ENCODE measurements at regions not wholly inside any gene's neighbourhood (a gene's known extent, or its start where the extent isn't known, plus 50 kb on each side); places are given as distances from the start of the nearest gene placed in this dataset.
"Not testable (repeated sequence)": the region's sequence is repeated elsewhere in the genome, so short reads cannot be mapped to it uniquely, and the experiment has no call there.

DNA sequence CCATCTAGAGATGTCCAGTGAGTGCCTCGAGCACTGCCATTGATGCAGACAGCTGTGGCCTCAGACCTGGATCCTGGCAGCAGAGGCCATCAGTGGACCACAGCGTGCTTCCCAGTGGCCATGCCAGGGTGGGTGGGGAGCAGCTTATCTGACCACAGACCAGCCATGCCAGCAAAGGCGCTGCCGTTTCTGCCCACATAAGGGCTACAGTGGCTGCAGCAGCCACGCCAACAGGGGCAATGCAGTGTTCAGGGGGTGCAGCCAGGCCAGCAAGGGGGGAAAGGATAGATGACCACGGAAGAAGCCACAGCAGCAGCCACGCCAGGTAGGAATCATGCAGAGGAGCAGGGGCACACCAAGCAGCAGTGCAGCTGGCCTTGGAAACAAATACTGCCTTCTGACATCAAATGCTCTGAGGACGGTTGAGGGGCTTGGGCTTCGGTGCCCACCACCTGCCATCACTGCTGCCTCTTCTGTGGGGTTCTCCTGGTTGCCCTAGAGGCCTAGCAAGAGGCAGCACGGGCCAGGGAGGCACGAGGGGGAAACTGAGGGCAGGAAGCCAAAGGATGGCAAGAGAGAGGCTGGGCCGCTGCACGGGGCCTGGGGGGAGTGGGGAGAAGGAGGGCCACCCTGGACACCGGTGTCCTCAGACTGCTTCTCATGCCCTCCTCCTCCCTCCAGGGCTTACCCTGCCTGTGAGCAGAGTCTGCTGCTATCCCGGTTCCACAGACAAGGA lies 94.7 kb upstream of the RUNX3 start:
- no peak for DNase-seq (ENCODE audit: low read depth, low spot score)

DNA sequence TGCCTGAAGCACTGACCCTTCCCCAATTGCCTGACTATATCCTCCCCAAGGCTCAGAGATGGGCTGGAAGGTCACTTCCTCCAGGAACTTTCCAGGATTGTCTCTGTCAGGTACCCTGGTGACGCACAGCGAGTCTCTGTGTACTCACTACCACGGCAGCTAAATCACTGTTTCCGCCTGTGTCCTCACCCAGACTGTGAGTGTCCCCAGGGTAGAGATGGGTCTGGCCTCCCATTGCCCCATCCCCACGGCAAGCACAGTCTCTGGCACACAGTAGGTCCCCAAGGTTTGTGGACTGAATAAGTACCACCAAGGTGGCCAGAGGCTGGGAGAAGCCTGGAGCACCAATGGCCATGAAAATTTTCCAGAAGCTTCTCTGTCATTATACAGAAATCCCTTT lies 93.8 kb upstream of the RUNX3 start:
- DNase-seq (ENCODE audit: low read depth, low spot score) = no peak

DNA sequence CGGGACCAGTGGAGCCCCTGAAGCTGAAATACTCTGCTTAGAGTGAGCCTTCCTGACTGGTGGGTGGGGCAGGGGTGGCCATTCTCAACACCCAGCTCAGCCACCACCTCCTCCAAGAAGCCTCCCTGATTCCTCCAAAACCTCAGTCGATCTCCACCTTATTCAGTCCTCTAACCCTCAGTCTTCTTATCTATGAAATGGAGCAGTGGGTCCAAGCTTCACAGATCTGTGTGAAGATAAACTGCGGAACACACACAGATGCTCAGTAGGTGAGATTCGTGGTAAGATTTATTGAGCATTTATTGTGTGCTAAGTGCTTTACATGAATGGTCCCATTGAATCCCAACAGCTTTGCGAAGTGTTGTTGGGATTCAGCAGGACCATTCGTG lies 93.1 kb upstream of the RUNX3 start:
- no peak for DNase-seq (ENCODE audit: low read depth, low spot score)

DNA sequence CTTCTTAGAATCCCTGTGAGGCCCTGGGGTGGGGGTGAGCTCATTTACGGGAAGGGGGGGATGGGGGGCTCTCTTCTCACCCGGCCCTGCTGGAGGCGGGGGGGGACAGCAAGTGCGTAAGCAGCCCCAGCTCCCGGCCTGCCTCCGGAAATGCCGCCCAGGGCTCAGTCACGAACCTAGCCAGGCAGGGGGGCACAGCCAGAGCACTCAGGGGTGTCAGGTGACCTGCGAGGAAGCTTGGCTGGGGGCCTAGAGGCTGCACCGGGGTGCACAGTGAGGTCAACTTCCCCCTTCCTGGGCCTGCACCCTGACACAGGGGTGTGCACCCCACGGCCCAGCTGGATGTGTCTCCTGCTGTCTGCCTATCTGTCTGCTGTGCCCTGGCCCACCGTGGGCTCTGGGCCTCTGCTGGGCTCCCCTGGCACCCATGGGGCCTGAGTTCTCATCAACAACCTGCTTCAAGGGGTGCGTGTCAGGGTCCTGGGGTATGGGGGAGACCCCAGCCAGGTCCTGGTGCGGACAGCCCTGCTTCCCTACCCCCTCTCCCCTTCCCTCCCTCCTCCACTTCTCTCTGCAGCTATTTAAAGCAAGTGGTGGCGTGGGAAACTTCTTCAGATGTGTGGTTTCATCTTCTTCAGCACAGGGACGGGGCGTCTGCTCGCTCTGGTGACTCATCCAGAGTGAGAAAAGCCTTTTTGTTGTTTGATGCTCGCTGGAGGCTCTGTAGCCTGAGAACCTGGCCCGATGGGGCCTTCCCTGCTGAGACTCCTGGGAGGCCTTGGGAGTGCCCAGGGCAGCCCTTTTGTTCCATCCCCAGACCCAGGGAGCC lies 92.5 kb upstream of the RUNX3 start:
- peak; percentile 95 for DNase-seq (ENCODE audit: low read depth, low spot score)

DNA sequence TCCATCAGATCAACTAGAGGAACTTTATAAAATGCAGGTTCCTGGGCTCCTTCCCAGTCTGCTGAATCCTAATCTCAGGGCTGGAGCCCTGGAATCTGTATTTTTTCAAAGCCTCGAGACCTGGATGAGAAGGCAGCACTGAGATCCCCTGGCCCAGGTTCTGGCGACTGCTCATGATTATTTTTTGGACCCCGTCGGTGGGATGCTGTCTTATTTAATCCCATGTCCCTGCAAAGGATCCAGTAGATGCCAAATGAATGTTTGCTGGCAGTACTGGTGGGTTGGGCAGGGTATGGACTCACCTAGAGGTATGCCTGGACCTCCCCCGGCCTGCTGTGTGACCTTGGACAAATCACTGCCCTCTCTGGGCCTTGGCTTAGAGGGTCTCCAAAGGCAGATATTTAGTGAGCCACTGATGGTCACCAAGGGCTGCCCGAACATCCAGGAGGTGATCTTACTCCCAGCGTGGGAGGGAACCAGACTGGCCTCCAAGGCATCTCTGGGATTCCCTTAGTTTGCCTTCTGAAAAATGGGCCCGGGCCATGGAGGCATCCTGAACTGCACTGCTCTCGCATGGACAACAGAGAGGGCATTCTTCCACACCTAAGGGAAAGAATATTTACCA lies 91.6 kb upstream of the RUNX3 start:
- no peak for DNase-seq (ENCODE audit: low read depth, low spot score)

DNA sequence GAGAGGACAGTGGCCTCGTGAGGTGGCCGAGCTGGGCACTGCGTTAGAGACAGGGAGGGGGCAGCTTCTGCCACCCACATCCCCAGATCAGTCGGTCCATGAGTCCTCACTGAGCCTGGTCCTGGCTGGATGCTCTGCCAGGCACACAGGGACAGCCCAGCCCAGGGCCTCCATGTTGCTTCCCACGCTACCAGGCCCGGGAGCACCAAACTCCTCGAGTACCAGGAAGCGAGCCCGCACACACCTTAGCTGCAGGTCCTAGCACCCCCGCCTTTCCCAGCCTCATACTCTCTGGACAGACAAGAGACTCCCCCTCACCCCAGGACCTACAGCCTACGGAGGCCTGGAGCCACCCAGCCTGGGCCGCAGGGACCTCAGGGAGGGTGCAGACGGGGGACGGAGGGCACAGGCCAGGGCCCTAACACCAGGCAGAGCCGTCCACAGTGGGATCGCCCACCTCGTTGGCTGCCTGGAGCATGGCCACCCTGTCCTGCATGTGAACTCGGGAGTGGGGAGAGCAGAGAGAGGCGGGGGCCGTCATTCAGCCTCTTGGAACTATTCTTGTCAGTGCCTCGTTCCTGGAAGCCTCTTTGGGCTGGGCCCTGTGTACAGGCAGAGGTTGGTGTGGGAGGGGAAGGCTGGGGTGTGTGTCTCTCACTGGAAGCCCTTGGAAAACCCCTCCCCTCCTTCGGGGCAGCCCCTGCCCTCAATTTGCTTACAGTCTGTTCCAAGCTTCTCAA lies 90.9 kb upstream of the RUNX3 start:
- no peak for DNase-seq (ENCODE audit: low read depth, low spot score)

DNA sequence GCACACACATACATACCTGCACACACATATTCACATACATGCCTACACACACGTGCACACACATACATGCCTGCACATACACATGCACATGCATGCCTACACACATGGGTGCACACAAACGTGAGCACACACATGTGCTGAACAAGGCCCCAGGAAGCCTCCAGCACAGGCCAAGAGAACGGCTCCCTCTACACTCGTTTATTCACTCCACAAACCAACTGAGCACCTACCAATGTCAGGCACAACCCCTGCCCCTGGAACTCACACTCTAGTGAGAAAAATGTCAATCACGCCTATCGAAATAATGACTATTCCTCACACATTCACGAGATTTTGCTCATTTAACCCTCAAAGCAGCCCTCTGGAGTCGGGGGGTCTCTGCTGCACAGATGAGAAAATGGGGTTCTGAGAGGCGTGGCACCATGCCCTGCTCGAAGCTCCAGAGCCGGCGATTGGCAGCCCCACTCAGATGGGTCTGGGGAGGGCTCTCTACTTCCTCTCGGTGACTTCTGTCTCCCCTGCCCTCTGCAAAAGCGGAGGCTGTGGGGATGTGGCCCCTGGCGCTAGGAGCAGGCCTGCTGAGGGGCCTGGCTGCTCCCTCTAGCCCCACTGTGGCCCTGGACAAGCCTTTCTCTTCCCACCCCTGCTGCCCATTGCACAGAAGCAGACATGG lies 90.2 kb upstream of the RUNX3 start:
- DNase-seq (ENCODE audit: low read depth, low spot score) = no peak

DNA sequence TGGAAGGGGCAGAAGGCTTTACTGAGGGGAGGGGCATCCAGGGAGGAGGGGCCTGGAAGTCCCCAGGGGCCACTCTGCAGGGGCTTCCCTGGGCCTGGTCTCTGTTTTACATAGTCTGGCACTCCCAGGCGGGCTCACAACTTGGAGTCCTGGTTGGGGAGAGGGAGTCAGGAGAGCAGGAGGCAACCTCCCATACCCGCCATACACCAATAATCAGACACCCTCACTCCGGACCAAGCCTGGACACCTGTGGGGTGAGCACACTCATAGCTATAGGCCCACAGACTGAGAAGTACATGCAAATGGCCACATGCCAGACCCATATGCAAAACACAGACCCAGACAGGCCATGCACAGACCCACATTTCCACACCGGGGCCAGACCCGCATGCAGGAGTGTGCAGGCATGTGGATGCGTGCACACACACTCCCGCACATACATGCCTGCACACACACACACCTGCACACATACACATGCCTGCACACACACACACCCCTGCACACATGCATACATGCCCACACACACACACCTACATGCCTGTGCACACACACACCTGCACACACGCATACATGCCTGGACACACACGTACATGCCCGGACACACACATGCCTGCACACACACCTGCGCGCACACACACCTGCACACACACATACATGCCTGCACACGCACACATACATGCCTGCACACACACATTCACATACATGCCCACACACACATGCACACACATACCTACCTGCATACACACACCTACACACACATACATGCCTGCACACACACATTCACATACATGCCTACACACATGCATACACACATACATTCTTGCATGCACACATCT lies 89.5 kb upstream of the RUNX3 start:
- DNase-seq (ENCODE audit: low read depth, low spot score) = no peak

DNA sequence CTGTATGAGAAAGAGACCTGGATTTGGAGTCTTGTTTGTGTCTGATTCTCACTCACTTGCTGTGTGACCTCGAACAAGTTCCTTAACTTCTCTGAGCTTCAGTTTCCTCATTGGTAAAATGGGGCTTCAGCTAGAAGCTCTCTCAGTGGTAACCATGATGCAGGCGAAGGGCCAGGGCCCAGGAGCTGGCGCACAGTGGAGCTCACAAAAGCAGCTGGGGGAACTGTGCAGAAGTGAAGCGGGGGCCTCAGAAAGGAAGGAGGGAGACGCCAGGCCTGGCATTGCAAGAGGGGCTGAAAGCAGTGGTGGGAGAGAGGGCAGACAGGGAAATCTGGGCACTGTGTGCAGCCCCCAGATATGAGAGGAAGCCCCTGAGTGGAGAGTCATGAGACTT lies 88.9 kb upstream of the RUNX3 start:
- DNase-seq (ENCODE audit: low read depth, low spot score) = no peak

DNA sequence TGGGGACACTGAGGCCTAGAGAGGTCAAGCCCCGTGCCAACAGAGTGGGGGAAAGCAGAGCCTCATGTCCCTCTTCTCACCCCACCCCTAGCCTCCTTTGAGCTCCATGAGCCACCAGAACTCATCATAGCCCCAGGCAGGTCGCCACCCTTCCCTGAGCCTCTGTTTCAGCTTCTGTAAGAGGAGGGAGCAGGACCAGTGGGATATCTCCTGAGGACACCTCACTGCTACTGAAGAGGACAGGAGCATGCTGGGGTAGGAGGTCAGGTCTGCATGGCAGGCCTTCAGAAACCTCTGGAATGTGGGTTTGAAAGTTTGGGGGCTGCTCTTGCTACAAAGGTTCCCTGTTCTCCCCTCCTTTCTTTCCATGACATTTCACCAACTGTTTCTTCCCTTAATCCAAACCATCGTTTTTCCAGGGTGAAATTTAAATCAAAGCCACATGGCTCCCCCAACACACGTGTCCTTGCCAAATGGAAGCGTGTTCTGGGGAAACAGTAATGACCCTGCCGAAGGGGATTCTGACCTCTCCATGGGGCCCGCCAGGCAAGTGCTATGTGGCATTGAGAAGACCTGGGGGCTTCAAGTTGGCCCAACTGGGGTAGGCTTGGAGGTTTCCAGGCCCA lies 88.1 kb upstream of the RUNX3 start:
- DNase-seq (ENCODE audit: low read depth, low spot score) = no peak

DNA sequence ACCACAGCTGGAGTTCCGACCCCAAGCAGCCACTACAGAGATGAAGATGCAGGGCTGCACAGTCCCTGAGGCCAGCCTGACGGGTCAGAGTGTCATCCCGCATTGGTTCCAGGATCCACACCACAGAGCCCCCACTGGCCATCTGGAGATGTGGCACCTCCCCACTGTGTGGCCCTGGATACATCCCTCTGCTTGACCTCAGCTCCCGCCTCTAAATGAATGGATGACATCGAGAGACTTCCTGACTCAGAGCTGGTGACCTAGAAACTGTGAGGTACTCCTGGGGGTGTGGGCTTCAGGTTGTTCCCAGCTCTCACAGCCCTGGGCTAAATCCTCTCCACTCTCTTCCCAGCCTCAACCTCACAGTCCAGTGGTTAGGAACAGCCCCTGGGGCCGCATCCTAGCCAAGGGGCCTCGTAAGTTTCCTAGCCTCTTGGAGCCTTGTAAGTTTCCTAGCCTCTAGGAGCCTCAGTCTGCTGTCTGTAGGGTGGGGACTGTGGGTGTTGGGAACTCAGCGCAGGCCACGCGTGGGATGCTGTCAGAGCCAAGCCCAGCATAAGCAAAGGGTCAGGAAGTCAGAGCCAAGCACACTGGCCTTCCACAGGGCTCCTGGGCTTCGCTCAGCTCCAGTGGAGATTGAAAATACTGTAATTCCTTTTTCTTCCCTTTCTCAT lies 87.5 kb upstream of the RUNX3 start:
- DNase-seq (ENCODE audit: low read depth, low spot score) = no peak

DNA sequence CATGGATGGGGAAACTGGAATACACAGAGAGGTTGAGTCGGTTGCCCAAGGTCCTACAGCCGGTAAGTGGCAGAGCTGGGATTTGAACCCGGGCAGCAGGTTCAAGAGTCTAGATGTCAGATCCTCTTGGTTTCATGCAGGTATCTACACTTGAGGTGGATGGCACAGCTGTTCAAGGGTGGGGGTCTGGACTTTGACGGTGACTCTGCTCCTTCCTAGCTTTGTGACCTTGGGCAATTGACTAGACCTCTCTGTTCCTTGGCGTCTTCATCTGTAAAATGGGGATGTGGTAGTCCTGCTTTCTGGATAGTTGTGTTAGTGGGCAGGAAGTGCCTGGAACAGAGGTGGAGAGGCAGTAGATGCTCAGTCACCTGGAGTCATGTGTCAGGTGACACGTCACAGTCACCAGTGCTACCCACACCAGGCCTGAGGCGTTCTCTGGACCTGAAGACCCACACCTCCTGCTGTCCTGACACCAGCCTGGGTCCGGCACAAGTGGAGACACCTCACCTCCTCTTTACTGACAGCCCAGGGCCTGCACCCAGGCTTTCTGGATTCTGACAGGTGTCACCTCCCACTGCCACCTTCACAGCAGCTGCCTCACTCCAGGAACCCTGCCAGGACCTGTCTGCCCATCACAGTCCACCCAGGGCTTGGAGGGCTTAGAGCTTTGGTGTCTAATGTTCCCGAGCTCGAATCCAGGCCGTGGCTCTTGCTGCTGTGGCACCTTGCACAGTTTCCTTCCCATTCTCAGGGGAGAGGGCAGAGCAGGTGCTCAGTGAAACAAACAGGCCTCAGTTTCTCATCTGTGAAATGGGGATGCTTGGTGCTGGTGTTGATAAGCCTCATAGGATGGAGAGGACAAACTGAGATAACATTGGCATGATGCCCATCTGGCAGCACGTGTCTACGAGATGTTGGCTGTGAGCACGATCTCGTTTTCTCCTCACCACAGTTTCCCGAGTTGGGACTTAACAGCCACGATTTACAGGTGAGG lies 83.2 kb upstream of the RUNX3 start:
- no peak for DNase-seq (ENCODE audit: low read depth, low spot score)

DNA sequence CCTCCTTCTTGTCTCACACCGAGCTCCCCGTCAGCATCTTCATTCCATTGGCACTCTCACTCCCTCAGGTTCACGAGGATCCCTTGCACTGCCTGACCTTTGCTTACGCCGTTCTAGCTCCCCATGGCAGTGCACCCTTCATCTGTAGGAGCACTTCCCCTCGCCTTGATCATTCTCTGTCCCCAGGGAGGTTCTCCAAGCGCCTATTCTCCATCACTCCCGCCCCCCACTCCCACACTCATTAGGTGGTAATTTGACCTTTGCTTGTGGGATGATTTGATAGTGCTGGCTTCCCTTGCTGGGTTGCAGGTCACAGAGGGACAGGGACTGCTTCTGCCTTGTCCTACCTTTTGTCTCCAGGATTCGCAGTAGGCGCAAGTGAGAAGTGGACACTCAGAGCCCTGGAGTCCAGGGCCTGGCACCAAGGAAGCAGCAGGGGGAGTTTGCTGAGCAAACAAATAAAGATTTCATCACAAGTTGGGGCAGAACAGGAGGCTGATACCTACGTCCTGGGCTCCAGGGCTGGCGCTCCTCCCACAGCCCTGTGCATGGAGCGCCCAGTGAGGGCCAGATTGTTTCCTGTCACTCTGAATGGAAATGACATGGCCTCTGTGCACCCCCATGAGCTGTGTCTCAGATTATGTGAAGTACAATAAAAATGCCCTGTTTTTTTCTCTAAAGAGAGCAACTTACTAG lies 82.0 kb upstream of the RUNX3 start:
- no peak for DNase-seq (ENCODE audit: low read depth, low spot score)

DNA sequence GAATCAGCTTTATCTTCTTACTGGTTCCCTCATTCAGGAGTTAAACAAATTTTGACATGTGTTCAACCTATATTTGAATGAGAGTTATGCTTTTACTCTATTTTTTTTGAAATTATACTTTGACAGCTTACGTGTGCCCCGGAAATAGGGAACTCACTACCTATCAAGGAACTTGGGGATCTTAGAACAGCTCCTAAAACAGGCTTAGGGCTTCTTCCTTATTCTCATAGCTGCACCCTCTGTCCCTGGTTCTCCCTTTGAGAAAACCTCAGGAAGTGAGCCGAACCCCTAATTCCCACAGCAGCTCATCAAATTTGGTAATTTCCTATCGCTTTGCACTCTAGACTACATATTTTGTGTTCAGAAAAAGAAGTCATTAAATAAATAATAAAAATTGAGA lies 81.2 kb upstream of the RUNX3 start:
- no peak for DNase-seq (ENCODE audit: low read depth, low spot score)

DNA sequence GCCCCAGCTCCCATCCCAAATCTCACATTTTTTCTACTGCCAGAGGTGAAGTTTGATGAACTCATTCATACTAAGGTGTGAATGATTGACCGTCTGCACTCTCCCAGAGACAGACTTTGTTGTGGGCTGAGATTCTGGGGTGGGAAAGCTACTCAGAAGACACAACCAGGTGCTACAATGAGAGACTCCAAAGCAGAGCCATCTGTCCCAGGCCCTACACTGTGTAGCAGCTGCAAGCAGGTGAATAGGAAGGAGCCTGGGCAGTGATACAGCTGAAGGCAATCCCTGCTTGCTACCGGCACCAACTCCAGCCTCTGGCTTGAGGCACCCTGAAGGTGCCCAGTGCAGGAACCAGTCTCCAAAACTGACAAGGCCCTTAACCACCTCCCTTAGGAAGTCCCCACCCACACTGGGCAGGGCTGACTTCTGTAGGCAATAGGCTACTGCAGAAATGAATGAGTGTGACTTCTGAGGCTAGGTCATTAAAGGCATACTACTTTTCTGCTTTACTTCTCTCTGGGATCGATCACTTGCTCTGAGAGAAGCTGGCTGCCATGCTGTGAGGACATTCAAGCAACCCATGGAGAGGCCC lies 79.7 kb upstream of the RUNX3 start:
- no peak for DNase-seq (ENCODE audit: low read depth, low spot score)

DNA sequence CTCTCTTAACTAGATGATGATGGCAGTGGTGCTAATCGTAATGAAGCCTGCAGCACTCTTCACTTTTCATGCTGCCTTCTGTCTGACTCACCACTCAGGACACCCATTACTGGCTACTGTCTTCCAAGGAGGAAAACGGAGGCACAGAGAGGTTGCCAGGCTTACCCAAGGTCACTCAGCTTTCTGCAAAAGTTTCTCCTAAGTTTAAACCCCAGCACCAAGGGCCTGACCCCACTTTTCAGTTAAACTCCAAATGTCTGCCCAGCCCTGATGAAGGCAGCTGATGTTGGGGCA lies 78.1 kb upstream of the RUNX3 start:
- no peak for DNase-seq (ENCODE audit: low read depth, low spot score)

DNA sequence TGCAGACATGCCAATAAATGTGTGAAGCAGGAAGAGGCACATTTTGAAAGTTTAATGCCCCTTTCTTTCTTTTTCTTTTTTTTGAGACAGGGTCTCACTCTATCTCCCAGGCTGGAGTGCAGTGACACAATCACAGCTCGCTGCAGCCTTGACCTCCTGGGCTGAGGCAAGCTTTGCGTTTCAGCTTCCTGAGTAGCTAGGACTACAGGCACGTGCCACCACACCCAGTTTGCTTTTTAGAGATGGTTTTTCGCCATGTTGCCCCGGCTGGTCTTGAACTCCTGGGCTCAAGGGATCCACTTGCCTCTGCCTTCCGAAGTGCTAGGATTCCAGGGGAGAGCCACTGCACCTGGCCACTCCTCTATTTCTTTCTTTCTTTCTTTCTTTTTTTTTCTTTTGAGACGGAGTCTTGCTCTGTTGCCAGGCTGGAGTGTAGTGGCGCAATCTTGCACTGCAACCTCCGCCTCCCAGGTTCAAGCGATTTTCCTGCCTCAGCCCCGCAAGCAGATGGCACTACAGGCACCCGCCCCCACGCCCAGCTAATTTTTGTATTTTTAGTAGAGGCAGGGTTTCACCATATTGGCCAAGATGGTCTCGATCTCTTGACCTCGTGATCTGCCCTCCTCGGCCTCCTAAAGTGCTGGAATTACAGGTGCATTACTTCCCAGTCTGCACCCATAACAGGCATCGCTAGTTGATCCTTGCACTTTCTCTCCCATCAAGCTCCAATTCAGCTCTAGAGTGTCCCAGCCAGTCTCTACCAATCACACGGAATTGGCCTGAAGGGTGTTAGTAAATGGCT lies 77.5 kb upstream of the RUNX3 start:
- DNase-seq (ENCODE audit: low read depth, low spot score) = not testable (repeated sequence)

All from astrocyte of the hippocampus (primary cell).